Naive thymus-derived CD4-positive, alpha-beta T cell (primary cell): ENCODE measurements at regions not wholly inside any gene's neighbourhood (a gene's known extent, or its start where the extent isn't known, plus 50 kb on each side); places are given as distances from the start of the nearest gene placed in this dataset.

Experiments used
- ATAC-seq: fragments of 150-1000 bp; cut with Tn5 transposase; 2 replicates; pipeline ENCODE4 v1.10.0; 2021; ENCODE audit warnings: mild to moderate bottlenecking, moderate library complexity
- CTCF ChIA-PET: fragments of 350-600 bp; sonication (Branson Sonifier 250); formaldehyde crosslinking; loops from one replicate; lab custom pipeline; 2021; ENCODE audit warnings: antibody characterized with exemption; lab: Charles Lee
- POLR2A ChIA-PET: fragments of 350-600 bp; sonication (Branson Sonifier 250); formaldehyde crosslinking; loops from one replicate; lab custom pipeline; 2021; ENCODE audit warnings: antibody characterized with exemption, inconsistent platforms; lab: Charles Lee
- DNase-seq, 9 donors: peaks; one replicate each; pipeline versions ENCODE4 v3.0.0 to v3.0.0-alpha.2; 2020 to 2022; ENCODE audit warnings: mixed read lengths in 1 of 9
- H3K27ac ChIP-seq: one replicate; pipeline ENCODE4 v1.7.0; 2013; ENCODE audit warnings: mild to moderate bottlenecking, low read depth, low read length, moderate library complexity
- H3K27me3 ChIP-seq, 2 donors: one replicate each; pipeline ENCODE4 v1.7.0; 2013; ENCODE audit warnings: low read length in 2 of 2, mild to moderate bottlenecking in 2 of 2, moderate library complexity in 2 of 2; ENCODE audit not compliant: control insufficient read depth in 2 of 2, insufficient read depth in 2 of 2
- H3K36me3 ChIP-seq, 3 experiments: 1 replicate in 2 of 3; 2 replicates in 1 of 3; pipeline ENCODE4 v1.7.0; 2013; ENCODE audit warnings: low read length in 3 of 3, mild to moderate bottlenecking in 3 of 3, moderate library complexity in 1 of 3; ENCODE audit not compliant: insufficient read depth in 3 of 3, control insufficient read depth in 2 of 3
- H3K4me1 ChIP-seq, 2 donors: one replicate each; pipeline ENCODE4 v1.7.0; 2013; ENCODE audit warnings: low read length in 2 of 2, mild to moderate bottlenecking in 2 of 2, moderate library complexity in 1 of 2; ENCODE audit not compliant: control insufficient read depth in 2 of 2, insufficient read depth in 2 of 2
- H3K4me3 ChIP-seq: 2 replicates; pipeline ENCODE4 v1.7.0; 2013; ENCODE audit warnings: mild to moderate bottlenecking, low read length
- H3K9me3 ChIP-seq, 3 experiments: 1 replicate in 2 of 3; 2 replicates in 1 of 3; pipeline ENCODE4 v1.7.0; 2013; ENCODE audit warnings: low read length in 3 of 3; ENCODE audit not compliant: control insufficient read depth in 2 of 3
- H3K27ac Mint-ChIP-seq, 9 donors: one replicate each; pipeline ENCODE4 v1.8.0; 2020 to 2022; ENCODE audit warnings: mixed read lengths in 9 of 9, mild to moderate bottlenecking in 8 of 9, moderate library complexity in 5 of 9, inconsistent platforms in 2 of 9
- H3K27me3 Mint-ChIP-seq, 5 donors: one replicate each; pipeline ENCODE4 v1.8.0; 2021 to 2022; ENCODE audit warnings: mixed read lengths in 5 of 5, mild to moderate bottlenecking in 1 of 5
- H3K36me3 Mint-ChIP-seq, 5 donors: one replicate each; pipeline ENCODE4 v1.8.0; 2020 to 2022; ENCODE audit warnings: mixed read lengths in 5 of 5, mild to moderate bottlenecking in 3 of 5, inconsistent platforms in 1 of 5
- H3K4me1 Mint-ChIP-seq, 7 donors: one replicate each; pipeline ENCODE4 v1.8.0; 2020 to 2022; ENCODE audit warnings: mixed read lengths in 7 of 7, mild to moderate bottlenecking in 3 of 7, inconsistent platforms in 1 of 7
- H3K4me3 Mint-ChIP-seq, 10 donors: one replicate each; pipeline ENCODE4 v1.8.0; 2020 to 2022; ENCODE audit warnings: mild to moderate bottlenecking in 10 of 10, mixed read lengths in 10 of 10, moderate library complexity in 6 of 10, inconsistent platforms in 2 of 10
- H3K9me3 Mint-ChIP-seq, 11 donors: one replicate each; pipeline ENCODE4 v1.8.0; 2020 to 2022; ENCODE audit warnings: mixed read lengths in 11 of 11, mild to moderate bottlenecking in 4 of 11, inconsistent platforms in 1 of 11, moderate library complexity in 1 of 11
- intact Hi-C, 2 donors: fragments of 100-400 bp; cut with micrococcal nuclease; formaldehyde crosslinking; loops; one replicate each; pipeline ENCODE4 v1.15.1; 2023

DNA sequence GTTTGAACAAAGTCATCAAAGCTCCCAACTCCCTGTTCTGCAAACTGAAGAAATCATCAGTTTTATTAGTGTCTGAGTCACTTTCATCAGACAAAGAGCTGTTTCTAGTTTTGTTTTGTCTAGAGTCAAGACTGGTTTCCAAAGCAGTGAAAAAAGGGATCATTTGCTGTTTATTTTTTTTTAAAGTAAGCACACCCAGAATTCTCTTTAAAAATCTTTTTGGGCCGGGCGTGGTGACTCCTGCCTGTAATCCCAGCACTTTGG is 972.0 kb upstream of the CELF2 start:
- H3K9me3 ChIP-seq: no peaks in the 10 kb centered on the region
- ATAC-seq: no peak

DNA sequence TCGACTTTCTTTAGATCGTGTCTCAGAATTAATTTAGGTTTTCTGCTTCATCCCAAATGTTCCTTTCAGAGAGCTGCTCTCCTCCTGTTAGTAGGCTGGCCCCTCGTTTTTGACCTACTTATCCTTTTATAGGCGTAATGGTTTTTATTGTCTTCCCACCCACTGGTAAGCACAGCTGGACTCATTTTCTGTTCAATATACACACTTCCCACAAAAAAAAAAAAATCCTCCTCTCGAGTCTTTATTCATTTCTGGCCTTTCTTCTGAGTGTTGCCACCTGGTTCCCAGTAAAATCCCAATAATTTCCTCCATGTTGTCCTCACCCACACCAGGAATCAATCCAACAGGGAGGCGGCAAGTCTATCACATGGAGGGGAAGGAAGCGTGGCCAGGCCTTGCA is 970.2 kb upstream of the CELF2 start:
- ATAC-seq (no peak), DNase-seq (no peak)
- H3K9me3 ChIP-seq: no peaks in the 10 kb centered on the region
- Mint-ChIP-seq H3K9me3 (peaks cover 0 to 3% (median 0%) of the 10 kb centered on the region in 11 donors), H3K27me3 (peaks cover 0 to 19% (median 5%) of the 10 kb centered on the region in 5 donors), H3K36me3 (no peaks in the 10 kb centered on the region), H3K4me1 (no peaks in the 10 kb centered on the region), H3K27ac (no peak overlapping the region), H3K4me3 (no peak overlapping the region)
- intact Hi-C loops: no loop called here
- POLR2A ChIA-PET: no interaction called here
- H3K4me1 ChIP-seq: no peaks in the 10 kb centered on the region
- H3K27me3 ChIP-seq: no peaks in the 10 kb centered on the region
- no peak overlapping the region for H3K4me3 ChIP-seq
- H3K36me3 ChIP-seq: no peaks in the 10 kb centered on the region
- CTCF ChIA-PET: no interaction called here
- H3K27ac ChIP-seq: no peak overlapping the region

More for the DNA sequence above, 972.0 kb upstream of the CELF2 start:
- H3K9me3 Mint-ChIP-seq: peaks cover 0 to 3% (median 0%) of the 10 kb centered on the region in 11 donors
- Histone ChIP-seq H3K27ac (no peak overlapping the region), H3K27me3 (no peaks in the 10 kb centered on the region), H3K36me3 (no peaks in the 10 kb centered on the region), H3K4me1 (no peaks in the 10 kb centered on the region), H3K4me3 (no peak overlapping the region)
- H3K27ac Mint-ChIP-seq: no peak overlapping the region
- POLR2A ChIA-PET: no interaction called here
- H3K27me3 Mint-ChIP-seq: peaks cover 0 to 14% (median under 1%) of the 10 kb centered on the region in 5 donors
- H3K4me3 Mint-ChIP-seq: no peak overlapping the region
- CTCF ChIA-PET: no interaction called here
- H3K4me1 Mint-ChIP-seq: no peaks in the 10 kb centered on the region
- no peak for DNase-seq
- no peaks in the 10 kb centered on the region for H3K36me3 Mint-ChIP-seq
- intact Hi-C loops: no loop called here

DNA sequence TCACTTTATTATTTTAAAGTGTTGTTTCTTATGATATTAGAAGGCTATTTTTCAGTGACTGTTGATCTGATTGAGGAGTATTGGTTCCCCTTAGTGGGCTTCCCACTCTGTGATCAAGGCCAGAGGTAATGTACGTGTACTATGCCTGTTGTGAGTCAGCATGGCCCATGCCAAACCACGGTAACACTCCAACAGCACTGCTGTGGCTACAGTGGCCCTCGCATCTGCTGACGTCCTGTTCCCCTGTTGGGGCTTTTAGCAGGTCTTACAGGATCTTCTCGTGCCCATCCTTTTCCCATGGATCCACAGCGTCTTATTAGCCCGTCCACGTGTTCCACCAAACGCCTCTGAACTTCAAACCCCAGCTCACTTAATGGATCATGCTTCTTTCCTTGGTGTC is 964.6 kb upstream of the CELF2 start:
- Mint-ChIP-seq H3K4me3 (no peak overlapping the region), H3K27me3 (peaks cover 0 to 46% (median 24%) of the 10 kb centered on the region in 5 donors), H3K36me3 (no peaks in the 10 kb centered on the region), H3K4me1 (no peaks in the 10 kb centered on the region), H3K9me3 (peaks cover 0 to 3% (median 0%) of the 10 kb centered on the region in 11 donors), H3K27ac (no peak overlapping the region)
- ChIA-PET CTCF (no interaction called here), POLR2A (no interaction called here)
- ATAC-seq (no peak), DNase-seq (no peak)
- no peaks in the 10 kb centered on the region for H3K36me3 ChIP-seq
- H3K4me1 ChIP-seq: no peaks in the 10 kb centered on the region
- H3K27ac ChIP-seq: no peak overlapping the region
- no peaks in the 10 kb centered on the region for H3K9me3 ChIP-seq
- H3K4me3 ChIP-seq: no peak overlapping the region
- no peaks in the 10 kb centered on the region for H3K27me3 ChIP-seq
- intact Hi-C loops: no loop called here

DNA sequence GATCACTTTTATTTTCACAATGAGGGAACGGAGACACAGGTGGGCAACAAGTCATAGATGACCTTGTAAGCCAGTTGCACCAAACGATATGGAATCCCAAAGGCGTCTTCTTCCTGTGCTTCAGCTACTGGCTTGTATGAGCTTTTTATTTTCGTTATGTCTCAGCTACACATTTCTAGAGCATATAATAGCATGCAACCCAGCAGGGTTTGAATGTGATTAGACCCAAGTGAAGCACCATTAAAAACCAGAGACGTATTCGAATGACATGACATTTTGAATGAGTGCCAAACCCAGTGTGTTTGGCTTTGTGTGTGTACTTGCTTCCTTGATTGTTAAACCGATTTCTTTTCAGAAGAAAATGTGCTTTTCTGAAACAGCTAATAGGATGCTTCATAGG is 963.2 kb upstream of the CELF2 start:
- no peak overlapping the region for H3K4me3 Mint-ChIP-seq
- ChIA-PET POLR2A (no interaction called here), CTCF (no interaction called here)
- no peak overlapping the region for H3K27ac Mint-ChIP-seq
- no peaks in the 10 kb centered on the region for H3K4me1 Mint-ChIP-seq
- Histone ChIP-seq H3K9me3 (no peaks in the 10 kb centered on the region), H3K27me3 (no peaks in the 10 kb centered on the region), H3K4me1 (no peaks in the 10 kb centered on the region), H3K4me3 (no peak overlapping the region), H3K36me3 (no peaks in the 10 kb centered on the region), H3K27ac (no peak overlapping the region)
- intact Hi-C loops: no loop called here
- DNase-seq: no peak
- no peaks in the 10 kb centered on the region for H3K9me3 Mint-ChIP-seq
- H3K27me3 Mint-ChIP-seq: peaks cover 0 to 47% (median 31%) of the 10 kb centered on the region in 5 donors
- no peaks in the 10 kb centered on the region for H3K36me3 Mint-ChIP-seq
- ATAC-seq: no peak

DNA sequence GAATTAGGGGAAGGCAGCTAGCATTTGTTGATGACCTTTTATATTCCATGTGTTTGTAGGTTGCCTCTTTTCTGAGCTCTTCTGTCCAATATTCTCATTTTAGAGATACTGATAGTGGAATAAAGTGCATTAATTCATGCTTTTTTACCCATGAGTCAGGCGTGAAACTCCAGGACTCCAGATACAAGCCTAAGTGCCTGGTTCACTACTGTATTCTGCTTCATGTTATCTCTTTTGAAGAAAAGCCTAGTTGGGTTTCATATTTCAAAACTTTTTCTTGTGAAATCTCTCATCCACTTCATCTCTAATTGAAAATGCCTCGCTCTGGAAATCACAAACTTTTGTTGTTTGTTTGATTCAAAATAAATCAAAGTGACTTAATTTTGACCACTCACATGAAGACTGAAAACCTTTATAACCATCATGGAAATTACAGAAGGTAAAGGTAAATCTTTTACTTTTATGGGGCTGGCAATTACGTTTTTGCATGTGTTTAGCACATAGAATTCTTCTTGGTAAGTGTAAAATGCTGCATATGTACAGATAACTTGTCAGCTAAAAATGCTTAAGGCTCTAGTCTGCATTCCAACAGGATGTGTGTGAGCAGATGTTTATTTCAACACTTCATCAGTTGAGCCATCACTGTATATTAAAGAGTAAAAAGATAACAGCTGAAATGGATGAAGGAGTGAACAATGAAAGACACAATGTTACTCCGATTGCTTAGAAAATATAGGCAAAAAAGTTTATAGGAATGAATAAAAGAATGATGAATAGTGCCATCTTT is 961.8 kb upstream of the CELF2 start:
- ChIA-PET POLR2A (no interaction called here), CTCF (interaction anchor here (0.6 kb wide), 1 partner anchor 1440 kb away, joined by 3 read pairs; no protein-coding TSS in a partner anchor)
- no peak for ATAC-seq
- no peak overlapping the region for H3K27ac Mint-ChIP-seq
- H3K27me3 Mint-ChIP-seq: peaks cover 0 to 44% (median 31%) of the 10 kb centered on the region in 5 donors
- H3K36me3 ChIP-seq: no peaks in the 10 kb centered on the region
- no peaks in the 10 kb centered on the region for H3K4me1 Mint-ChIP-seq
- DNase-seq: no peak
- H3K4me1 ChIP-seq: no peaks in the 10 kb centered on the region
- H3K4me3 Mint-ChIP-seq: no peak overlapping the region
- peaks cover 0 to 3% (median 0%) of the 10 kb centered on the region in 11 donors for H3K9me3 Mint-ChIP-seq
- intact Hi-C loops: no loop called here
- no peaks in the 10 kb centered on the region for H3K27me3 ChIP-seq
- no peaks in the 10 kb centered on the region for H3K36me3 Mint-ChIP-seq
- no peak overlapping the region for H3K4me3 ChIP-seq
- no peak overlapping the region for H3K27ac ChIP-seq
- no peaks in the 10 kb centered on the region for H3K9me3 ChIP-seq

DNA sequence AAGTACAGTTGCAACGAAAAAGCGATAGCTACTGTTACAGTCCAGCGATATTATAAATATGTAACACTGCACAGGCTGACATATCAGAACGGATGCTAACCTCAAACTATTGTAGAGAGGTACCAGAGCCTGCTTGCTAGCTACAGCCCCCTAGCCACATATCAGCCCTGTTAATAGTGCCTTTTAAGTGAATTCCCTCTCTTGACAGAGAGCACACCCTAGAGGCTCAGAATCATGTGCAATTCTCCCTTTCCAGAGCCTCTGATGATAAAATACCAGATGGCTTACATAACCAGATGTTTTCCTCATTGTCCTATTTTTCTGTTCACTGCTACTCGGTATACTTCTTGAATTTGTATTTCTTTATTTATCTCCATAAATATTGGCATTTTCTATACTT is 960.7 kb upstream of the CELF2 start:
- DNase-seq: no peak
- ATAC-seq: no peak
- ChIA-PET CTCF (no interaction called here), POLR2A (no interaction called here)
- no peaks in the 10 kb centered on the region for H3K9me3 ChIP-seq
- Mint-ChIP-seq H3K27ac (no peak overlapping the region), H3K4me1 (no peaks in the 10 kb centered on the region), H3K9me3 (peaks cover 0 to 3% (median 0%) of the 10 kb centered on the region in 11 donors), H3K4me3 (no peak overlapping the region), H3K36me3 (no peaks in the 10 kb centered on the region), H3K27me3 (peaks cover 0 to 39% (median 31%) of the 10 kb centered on the region in 5 donors)
- intact Hi-C loops: no loop called here
- H3K36me3 ChIP-seq: no peaks in the 10 kb centered on the region
- H3K4me1 ChIP-seq: no peaks in the 10 kb centered on the region
- H3K27ac ChIP-seq: no peak overlapping the region
- H3K27me3 ChIP-seq: no peaks in the 10 kb centered on the region
- H3K4me3 ChIP-seq: no peak overlapping the region

DNA sequence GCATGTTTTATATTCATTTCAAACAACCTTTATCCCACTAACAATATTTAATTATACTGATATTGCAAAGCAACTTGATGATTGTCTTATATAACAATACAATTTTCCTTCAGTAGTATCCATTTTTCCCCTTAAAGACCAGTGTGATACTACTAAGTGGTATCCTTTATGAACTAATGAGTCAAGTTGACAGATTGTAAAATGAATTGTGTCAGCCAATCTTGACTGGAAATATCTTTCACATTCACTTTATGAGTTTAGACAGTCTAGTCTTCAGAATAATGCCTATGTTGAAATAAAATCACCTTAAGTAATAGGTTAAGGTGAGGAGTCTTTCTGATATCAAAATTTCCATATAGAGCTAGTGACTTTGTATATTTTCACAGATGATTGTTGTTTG is 950.0 kb upstream of the CELF2 start:
- POLR2A ChIA-PET: no interaction called here
- Mint-ChIP-seq H3K4me3 (no peak overlapping the region), H3K27me3 (no peaks in the 10 kb centered on the region), H3K4me1 (no peaks in the 10 kb centered on the region), H3K36me3 (no peaks in the 10 kb centered on the region), H3K27ac (no peak overlapping the region), H3K9me3 (peaks cover 0 to 7% (median under 1%) of the 10 kb centered on the region in 11 donors)
- CTCF ChIA-PET: no interaction called here
- Histone ChIP-seq H3K4me3 (no peak overlapping the region), H3K36me3 (no peaks in the 10 kb centered on the region), H3K27me3 (no peaks in the 10 kb centered on the region), H3K4me1 (no peaks in the 10 kb centered on the region), H3K27ac (no peak overlapping the region), H3K9me3 (no peaks in the 10 kb centered on the region)
- DNase-seq (no peak), ATAC-seq (no peak)
- intact Hi-C loops: no loop called here
